Activated T-cell treated with anti-CD3 and anti-CD28 coated beads for 48 hours (primary cell): ENCODE measurements at regions not wholly inside any gene's neighbourhood (a gene's known extent, or its start where the extent isn't known, plus 50 kb on each side); places are given as distances from the start of the nearest gene placed in this dataset.

ENCODE experiments used
- DNase-seq: peaks from one replicate; pipeline ENCODE4 v3.0.0-alpha.2; 2020; ENCODE audit warnings: low read depth

- DNase-seq = no peak
Observed at GRCh38 chr3:59339818-59340217, 290.0 kb upstream of the CFAP20DC start.

- no peak for DNase-seq
Observed at GRCh38 chr3:59338934-59339333, 289.1 kb upstream of the CFAP20DC start.

GRCh38 chr3:59335338-59335737 is 285.5 kb upstream of the CFAP20DC start:
- no peak for DNase-seq

GRCh38 chr3:59334585-59334984 is 284.8 kb upstream of the CFAP20DC start:
- no peak for DNase-seq

- no peak for DNase-seq
Observed at GRCh38 chr3:59327376-59327808, 277.6 kb upstream of the CFAP20DC start.

- DNase-seq = no peak
Observed at GRCh38 chr3:59326246-59327024, 276.6 kb upstream of the CFAP20DC start.

GRCh38 chr3:59321881-59322540 is 272.2 kb upstream of the CFAP20DC start:
- DNase-seq = no peak

- DNase-seq = no peak
Observed at GRCh38 chr3:59320080-59320479, 270.3 kb upstream of the CFAP20DC start.

GRCh38 chr3:59319442-59319841 is 269.6 kb upstream of the CFAP20DC start:
- DNase-seq = no peak

- no peak for DNase-seq
Observed at GRCh38 chr3:59318881-59319280, 269.1 kb upstream of the CFAP20DC start.

GRCh38 chr3:59317386-59317785 is 267.6 kb upstream of the CFAP20DC start:
- DNase-seq = no peak

- DNase-seq = no peak
Observed at GRCh38 chr3:59316688-59317275, 267.0 kb upstream of the CFAP20DC start.

GRCh38 chr3:59313365-59313764 is 263.5 kb upstream of the CFAP20DC start:
- peak; percentile 40 for DNase-seq

- no peak for DNase-seq
Observed at GRCh38 chr3:59311231-59311630, 261.4 kb upstream of the CFAP20DC start.

GRCh38 chr3:59310736-59311135 is 260.9 kb upstream of the CFAP20DC start:
- DNase-seq = no peak

- DNase-seq = no peak
Observed at GRCh38 chr3:59308684-59309083, 258.9 kb upstream of the CFAP20DC start.

GRCh38 chr3:59308001-59308400 is 258.2 kb upstream of the CFAP20DC start:
- DNase-seq = no peak

GRCh38 chr3:59306436-59306835 is 256.6 kb upstream of the CFAP20DC start:
- DNase-seq = no peak

GRCh38 chr3:59304296-59304695 is 254.5 kb upstream of the CFAP20DC start:
- DNase-seq = no peak

GRCh38 chr3:59303452-59303851 is 253.6 kb upstream of the CFAP20DC start:
- DNase-seq = no peak

- no peak for DNase-seq
Observed at GRCh38 chr3:59302442-59302841, 252.6 kb upstream of the CFAP20DC start.

GRCh38 chr3:59300733-59301132 is 250.9 kb upstream of the CFAP20DC start:
- DNase-seq = no peak

GRCh38 chr3:59299561-59299960 is 249.7 kb upstream of the CFAP20DC start:
- DNase-seq = no peak
